GF-D8 (cell line): ENCODE measurements at regions not wholly inside any gene's neighbourhood (a gene's known extent, or its start where the extent isn't known, plus 50 kb on each side); places are given as distances from the start of the nearest gene placed in this dataset.
"Not testable (repeated sequence)": the region's sequence is repeated elsewhere in the genome, so short reads cannot be mapped to it uniquely, and the experiment has no call there.

ENCODE experiments used
- DNase-seq: peaks from one replicate; lab custom pipeline; 2025; lab: John Stamatoyannopoulos, UW

DNA sequence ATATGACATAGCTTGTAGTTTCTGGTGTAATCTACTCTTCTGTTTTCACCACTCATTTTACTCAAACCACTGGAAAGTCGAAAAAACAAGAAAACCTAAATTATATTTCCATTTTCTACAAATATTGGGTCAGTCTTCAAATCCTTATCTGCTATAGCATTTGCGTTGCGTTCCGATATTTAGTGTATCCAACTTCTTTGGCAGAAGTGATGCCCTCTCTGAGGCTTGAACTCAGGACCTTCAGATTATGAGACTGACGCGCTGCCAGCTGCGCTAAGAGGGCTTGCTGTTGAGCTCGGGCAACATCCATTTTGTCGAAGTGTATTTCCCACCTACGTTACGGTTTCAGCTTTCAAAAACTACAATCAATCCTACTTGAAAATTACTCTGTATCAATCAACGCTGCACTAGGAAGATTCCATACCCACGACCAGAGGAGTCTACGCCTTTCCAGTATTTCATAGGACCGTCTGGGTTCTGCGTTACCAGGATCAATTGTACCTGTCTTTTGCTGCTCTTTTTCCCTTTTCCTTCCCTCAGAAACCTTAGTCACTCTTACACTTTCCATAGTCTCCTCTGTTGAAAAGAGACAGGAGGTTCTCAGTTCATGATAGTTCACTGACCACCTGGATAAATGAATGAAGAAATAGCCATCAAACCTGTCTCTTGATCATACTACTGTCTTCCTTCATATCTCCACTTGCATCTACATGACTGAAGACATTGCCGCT is 140.5 kb upstream of the ZNF322 start:
- not testable (repeated sequence) for DNase-seq

- DNase-seq = not testable (repeated sequence)
Observed at GRCh38 chr6:26803762-26804161, 144.2 kb upstream of the ZNF322 start.

GRCh38 chr6:26811486-26812116 is 152.1 kb upstream of the ZNF322 start:
- not testable (repeated sequence) for DNase-seq

DNA sequence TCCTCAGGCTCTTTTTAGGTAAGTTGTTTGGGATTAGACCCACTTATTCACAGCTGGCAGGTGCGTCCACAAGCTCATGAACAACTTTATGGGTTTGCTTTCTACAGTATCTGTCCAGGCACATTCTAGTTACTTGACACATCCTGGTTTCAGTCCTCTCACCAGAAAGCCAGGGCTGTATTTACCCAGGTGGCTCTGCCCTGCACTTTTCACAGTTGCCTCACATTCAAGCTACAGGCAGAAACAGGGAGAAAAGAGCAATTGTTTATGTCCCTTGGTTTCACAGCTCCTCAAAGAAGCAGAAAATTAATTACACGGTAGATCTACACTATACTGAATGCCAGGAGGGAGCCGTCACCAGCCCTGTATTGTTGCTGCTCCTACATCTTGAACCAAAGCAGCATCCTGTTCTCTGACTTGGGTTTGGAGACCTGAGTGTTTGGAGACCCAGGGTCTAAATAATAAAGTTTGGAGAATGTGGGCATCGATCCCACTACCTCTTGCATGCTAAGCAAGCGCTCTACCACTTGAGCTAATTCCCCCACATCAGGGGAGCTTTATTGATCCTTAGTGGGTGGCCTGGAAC is 159.2 kb upstream of the ZNF322 start:
- not testable (repeated sequence) for DNase-seq

GRCh38 chr6:26827965-26828364 is 168.4 kb upstream of the ZNF322 start:
- DNase-seq = not testable (repeated sequence)

DNA sequence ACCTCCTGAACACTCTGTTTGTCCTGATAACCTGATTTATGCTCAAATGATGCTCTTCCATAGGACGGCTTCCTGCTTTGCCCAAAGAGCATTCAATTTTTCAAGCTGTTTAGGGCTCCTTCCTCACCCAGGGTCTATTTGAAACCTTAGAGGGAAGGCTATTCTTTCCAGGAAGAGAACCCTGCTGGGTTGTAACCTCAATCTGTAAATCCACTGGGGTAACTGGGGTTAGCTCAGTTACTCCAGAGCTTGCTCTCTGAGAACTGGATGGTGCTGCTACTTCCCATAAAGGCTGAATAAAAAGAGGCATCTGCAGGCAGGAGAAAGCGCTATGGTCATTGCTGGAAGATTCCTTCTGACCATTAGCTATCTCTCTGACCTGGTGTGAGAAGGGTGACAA is 169.9 kb upstream of the ZNF322 start:
- not testable (repeated sequence) for DNase-seq

DNA sequence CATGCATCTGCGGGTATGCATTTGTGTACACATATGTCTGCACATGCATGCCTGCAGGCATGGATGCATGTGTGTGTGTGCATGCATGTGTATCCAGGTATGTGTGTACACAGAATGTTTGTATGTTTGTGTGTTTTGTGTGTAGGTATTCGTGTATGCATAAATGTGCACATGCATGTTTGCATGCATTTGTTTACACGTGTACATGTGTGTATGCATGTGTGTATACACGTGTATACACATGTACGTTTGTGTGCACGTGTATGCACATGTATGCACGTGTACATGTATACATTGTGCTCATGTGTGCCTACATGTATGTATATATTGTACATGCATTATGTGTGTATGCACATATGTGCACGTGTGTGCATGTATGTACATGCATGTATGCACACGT is 171.4 kb upstream of the ZNF322 start:
- DNase-seq = not testable (repeated sequence)

- not testable (repeated sequence) for DNase-seq
Observed at GRCh38 chr6:26835707-26836106, 176.2 kb upstream of the ZNF322 start.

- not testable (repeated sequence) for DNase-seq
Observed at GRCh38 chr6:26836657-26837056, 177.1 kb upstream of the ZNF322 start.

- DNase-seq = not testable (repeated sequence)
Observed at GRCh38 chr6:26844823-26845222, 185.3 kb upstream of the ZNF322 start.

GRCh38 chr6:26857289-26857688 is 197.7 kb upstream of the ZNF322 start:
- not testable (repeated sequence) for DNase-seq

DNA sequence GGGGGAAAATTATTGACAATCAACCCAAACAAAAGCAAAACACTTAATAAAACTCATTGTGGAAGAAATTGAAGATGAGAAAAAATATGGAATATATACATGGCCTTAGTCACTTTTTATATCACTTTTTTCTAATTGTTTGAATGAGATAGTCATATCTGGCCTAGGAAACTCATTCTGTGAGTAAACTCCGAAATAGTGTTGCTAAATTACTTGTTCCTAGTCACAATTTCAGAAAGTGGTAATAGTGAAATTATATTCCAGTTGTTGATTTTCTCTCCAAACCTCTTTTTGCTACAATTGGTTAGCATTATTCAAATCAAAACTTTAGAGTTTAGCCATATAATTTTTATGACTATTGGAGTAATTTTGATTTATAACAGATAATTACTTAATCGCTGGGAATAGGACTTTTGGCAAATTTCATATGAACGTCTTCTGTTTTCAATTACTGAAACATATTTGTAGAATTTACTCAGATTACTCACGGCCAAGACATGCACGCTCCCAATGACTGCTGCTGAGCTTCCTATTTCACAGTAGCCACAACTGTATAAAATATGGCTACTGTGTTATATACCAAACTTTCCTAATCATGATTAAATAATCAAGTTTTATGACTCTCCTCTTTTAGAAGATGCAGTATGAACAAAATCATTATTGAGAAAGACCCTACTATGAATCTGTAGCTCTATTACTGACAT is 199.7 kb upstream of the ZNF322 start:
- DNase-seq = not testable (repeated sequence)

DNA sequence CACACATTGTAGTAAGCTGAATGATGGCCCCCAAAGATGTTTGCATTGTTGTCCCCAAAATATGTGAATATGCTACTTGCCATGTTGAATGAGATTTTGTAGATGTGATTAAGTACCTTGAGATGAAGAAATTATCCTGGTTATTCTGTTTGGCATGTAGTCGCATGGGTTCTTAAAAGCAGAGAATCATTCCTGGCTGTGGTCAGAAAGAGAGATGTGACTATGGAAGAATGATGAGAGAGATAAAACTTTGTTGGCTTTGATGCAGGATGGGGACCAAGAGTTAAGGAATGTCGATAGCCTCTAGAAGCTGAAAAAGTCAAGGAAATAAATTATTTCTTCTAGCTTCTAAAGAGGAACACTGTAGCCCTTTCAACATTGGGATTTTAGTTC is 200.2 kb upstream of the ZNF322 start:
- DNase-seq = not testable (repeated sequence)

DNA sequence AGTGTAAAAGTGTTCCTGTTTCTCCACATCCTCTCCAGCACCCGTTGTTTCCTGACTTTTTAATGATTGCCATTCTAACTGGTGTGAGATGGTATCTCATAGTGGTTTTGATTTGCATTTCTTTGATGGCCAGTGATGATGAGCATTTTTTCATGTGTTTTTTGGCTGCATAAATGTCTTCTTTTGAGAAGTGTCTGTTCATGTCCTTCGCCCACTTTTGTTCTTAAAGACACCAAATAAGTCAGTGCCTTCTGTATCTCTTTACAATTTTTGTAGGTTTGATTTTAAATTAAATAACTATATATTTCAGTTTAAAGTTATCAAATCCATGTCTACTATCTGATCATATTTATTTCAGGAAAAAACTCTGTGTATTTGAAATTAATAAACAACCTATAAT is 202.4 kb upstream of the ZNF322 start:
- DNase-seq = not testable (repeated sequence)

GRCh38 chr6:26863641-26864040 is 204.1 kb upstream of the ZNF322 start:
- DNase-seq = not testable (repeated sequence)

DNA sequence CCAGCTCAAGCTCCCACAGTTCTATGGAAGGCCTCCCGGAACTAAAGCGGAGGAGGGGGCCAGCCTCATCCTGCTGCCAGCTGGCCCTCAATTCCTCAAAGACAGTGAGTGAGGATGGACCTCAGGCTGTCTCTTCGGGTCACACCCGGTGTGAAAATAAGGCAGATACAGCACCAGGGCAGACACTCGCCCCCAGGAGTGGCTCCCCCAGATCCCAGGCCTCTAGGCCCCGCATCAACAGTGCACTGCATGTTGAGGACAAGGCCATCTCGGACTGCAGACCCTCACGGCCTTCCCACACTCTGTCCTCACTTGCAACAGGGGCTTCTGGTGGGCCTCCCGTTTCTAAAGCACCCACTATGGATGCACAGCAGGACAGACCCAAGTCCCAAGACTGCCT is 239.2 kb upstream of the ZNF322 start:
- DNase-seq = not testable (repeated sequence)

DNA sequence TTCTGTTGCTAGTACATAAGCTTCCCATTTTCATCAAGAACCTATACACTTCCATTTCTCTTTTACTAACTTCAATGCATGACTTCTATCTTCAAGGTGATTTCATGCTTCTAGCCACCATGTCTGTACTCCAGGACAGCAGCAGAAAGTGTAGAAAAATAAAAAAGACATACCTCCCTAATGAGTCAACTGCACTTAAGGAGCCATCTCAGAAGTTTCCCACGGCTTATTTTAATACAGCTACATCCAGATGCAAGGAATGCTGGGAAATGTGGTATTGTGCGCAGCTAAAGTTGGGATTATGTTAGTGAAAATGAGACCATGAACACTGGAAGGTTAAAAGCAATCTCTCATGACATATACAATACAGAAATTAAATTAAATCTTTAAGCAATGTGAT is 264.7 kb upstream of the ZNF322 start:
- DNase-seq = not testable (repeated sequence)

DNA sequence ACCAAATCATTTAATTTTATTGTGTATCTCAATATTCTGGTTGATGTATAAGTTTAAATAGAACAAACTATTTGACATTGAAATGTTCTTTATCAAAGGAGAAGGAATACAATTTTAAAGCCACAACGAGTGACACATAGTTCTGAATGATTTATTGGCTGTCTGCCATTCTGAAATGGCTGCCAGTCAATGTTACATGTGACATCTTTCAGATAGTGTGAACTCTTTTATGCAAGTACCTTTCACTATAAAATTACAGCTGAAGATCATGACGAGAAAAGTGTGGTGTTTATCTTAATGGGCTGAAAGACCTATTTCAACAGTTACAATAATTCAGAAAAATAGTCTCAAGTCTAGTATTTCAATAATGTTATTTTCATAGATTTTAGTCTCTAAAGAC is 268.6 kb upstream of the ZNF322 start:
- not testable (repeated sequence) for DNase-seq

DNA sequence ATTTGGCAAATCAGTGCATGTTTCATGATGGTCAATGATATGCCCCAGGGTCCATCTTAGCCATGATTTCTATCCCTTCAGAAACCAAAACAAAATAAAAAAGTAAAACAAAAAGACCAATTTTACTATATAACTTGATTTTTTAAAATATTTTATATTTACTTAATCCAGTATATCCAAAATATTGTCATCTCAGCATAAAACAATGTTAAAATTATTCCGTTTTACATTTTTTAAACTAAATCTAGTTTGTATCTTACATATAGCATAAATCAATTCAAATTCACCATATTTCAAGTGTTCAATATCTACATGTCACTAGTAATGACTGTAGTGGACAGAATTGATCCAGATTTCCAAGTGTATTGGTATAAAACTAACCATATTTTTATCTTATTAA is 277.7 kb upstream of the ZNF322 start:
- DNase-seq = not testable (repeated sequence)

DNA sequence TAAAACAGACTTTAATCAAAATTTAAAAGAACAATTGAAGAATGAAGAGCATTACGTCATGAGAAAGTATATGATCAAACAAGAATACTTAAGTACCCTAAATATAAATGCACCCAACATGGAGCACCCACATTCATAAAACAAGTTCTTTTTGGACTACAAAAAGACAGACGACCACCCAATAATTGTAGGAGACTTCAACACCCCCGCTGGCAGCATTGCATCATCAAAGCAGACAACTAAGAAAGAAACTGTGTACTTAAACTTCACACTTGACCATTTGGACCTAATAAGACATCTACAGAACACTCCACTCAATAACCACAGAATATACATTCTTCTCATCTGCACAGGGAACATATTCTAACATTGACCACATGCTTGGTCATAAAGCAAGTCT is 291.7 kb upstream of the ZNF322 start:
- not testable (repeated sequence) for DNase-seq

DNA sequence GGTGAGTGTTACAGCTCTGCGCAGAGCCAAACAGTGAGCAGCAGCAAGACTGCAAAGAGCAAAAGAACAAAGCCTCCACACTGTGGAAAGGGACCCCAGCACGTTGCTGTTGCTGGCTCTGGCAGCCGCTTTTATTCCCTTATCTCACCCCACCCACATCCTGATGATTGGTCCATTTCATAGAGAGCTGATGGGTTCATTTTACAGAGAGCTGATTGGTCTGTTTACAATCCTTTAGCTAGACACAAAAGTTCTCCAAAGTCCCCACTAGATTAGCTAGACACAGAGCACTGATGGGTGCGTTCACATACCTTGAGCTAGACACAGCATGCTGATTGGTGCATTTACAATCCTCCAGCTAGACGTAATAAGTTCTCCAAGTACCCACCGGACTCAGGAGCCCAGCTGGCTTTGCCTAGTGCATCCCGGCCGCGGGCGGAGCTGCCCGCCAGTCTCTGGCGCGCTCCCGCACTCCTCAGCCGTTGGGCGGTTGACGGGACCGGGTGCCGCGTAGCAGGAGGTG is 291.4 kb upstream of the PRSS16 start:
- DNase-seq = peak; percentile 81

DNA sequence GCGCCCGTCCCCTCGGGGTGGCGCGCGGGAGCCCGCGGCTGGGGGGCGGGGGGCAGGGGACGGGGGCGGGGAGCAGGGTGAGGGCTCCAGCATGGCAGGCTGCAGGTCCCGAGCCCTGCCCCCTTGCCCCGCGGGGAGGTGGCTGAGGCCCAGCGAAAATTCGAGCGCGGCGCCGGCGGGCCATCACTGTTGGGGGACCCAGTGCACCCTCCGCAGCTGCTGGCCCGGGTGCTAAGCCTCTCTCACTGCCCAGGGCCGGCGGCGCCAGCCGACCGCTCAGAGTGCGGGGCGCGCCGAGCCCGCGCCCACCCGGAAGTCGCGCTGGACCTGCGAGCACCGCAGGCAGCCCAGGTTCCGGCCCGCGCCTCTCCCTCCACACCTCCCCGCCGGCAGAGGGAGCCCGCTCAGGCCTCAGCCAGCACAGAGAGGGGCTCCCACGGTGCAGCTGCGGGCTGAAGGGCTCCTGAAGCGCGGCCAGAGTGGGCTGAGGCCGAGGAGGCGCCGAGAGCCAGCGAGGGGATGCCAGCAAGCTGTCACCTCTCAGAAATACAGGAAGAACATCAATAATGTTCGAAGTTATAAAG is 290.8 kb upstream of the PRSS16 start:
- peak; percentile 41 for DNase-seq
